NOMO-1 treated with DMSO at 0.1 percent for 48 hours (cell line): ENCODE measurements at regions not wholly inside any gene's neighbourhood (a gene's known extent, or its start where the extent isn't known, plus 50 kb on each side); places are given as distances from the start of the nearest gene placed in this dataset.
"Not testable (repeated sequence)": the region's sequence is repeated elsewhere in the genome, so short reads cannot be mapped to it uniquely, and the experiment has no call there.

ENCODE experiments used
- DNase-seq: peaks from one replicate; lab custom pipeline; 2025; ENCODE audit not compliant: unreplicated experiment; lab: John Stamatoyannopoulos, UW

DNA sequence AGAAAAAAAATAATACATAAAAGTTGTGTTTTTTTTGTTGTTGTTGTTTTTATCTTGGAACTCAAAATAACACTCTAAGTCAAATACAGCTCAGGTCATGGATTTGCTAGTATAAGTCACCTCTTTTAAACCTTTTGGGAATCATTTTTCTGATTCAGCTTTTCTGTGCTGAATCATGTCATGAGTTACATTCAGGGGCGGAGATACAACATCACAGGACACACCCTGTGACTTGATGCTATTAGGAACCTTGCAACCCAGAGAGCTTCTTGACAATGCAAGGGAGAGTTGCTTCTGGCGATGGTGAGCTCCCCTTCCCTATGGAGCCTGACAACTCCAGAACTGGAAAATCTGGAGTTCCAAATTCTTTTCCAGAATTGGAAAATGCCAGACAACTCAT is 358.3 kb upstream of the C16orf82 start:
- no peak for DNase-seq

DNA sequence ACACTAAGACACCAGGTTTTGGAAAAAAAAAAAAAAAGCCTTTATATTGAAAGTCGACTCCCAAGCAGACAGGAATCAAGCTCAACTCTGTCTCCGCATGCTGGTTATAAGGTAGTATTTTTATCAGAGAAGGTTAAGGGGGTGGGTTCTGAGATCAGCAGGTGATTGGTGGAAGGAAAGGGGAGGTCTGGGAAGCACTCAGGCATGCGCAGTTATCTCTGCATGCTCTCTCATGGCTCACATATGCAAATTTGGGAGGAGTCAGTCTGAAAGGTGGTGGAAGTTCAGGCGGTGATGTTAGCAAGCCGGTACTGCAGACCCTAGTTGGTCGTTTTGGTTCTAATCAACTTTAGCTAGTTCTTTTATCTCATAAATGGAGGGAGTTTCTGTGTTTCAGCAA is 357.6 kb upstream of the C16orf82 start:
- DNase-seq: no peak

DNA sequence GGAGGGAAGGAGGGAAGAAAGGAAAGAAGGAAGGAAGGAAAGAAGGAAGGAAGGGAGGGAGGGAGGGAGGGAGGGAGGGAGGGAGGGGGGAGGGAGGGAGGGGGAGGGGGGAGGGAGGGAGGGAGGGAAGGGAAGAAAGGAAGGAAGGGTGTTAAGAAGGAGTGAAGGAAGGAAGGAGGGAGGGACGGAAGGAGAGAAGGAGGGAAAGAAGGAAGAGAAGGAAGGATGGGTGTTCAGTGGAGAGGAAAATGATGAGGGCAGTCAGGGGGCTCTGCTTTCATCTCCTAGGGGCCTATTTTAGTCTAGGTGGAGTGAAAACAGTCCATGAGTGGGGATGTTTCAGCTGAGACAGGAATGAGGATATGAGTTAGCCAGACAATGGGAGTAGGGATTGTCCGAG is 357.0 kb upstream of the C16orf82 start:
- no peak for DNase-seq

DNA sequence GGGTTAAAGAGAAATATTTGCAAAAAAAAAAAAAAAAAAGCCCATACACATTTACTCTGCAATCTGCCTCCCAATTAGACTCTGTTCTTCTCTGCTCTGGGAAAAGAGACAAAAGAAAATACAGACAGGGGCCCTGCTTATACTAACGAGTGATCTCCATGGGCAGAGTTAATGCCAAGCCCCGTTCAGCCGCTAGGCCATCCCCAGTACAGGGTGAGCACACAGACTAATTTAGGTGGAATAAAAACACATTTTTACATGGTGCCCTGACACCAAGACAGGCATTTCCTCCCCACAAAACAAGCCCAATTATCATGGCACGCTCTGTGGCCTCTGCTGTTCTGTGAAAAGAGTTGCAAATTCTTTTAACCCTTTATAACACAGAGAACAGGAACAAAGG is 356.3 kb upstream of the C16orf82 start:
- DNase-seq: no peak

DNA sequence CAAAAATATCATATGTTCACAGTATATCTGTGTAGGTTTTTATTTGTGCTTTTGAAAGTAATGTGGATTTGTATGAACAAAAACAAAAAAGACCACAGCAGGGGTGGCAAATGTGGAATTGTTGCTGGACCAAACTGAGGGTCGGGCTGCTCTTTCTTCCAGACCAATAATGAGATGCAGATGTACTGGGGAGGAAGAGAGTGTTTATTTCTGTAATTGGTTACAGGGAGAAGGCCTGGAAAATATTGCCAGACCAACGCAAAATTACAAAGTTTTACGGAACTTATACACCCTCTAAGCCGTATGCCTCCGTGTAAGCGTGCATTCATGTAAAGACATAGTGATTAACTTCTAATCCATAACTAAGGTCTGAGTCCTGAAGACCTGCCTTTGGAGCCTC is 353.9 kb upstream of the C16orf82 start:
- DNase-seq: no peak

DNA sequence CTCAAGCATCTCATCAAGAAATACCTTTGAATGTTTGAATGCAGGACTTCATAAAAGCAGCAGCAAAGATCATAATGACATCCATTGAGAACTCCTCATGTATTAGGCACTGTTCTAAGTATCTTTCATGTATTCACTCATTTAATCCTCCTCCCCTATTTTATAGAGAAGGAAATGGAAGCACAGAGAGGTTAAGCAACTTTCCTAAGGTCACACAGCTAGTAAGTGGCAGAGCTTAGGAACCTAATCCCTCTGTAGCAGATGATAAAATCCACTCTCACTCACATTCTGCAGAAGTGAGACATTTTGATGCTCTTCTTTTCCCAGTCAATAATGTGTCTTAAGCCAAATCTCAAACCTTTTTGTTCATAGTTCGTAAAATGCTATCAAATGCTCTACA is 350.8 kb upstream of the C16orf82 start:
- DNase-seq: no peak

DNA sequence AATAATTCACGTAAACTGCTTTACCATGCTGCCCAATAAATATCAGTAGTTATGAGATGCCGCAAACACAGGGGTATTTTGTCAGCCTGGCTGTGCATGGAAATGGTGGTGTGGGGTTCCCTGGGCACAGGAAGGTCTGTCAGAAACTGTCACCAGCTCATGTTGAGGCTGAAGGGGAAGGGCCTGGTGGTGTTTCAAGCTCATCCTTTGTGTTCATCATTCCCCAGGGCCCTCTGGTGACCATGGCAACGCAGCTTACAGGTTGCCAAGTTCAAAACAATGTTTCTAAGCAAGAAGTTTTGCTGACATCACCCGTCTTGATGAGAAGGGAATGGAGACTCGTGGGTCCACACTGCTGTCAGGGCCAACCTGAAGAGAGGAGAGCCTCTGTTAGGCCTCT is 348.9 kb upstream of the C16orf82 start:
- DNase-seq: no peak

DNA sequence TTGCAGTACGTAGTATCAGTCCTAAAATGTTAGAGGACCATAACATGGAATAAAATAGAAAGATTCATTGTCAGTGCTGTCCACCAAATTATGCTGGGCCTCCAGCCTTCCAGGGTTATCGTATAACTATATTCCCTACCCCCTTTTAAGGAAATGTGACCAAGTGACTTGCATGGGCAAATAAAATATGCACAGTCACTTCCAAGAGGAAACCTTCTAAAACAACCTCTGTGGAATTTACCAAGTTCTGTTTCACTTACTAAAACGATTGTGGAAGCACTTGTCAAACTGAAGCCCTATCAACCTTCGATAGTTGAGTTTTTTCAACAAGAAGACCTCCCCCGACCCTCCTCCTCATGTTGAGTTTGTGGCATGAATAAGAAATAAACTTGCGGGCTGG is 345.4 kb upstream of the C16orf82 start:
- no peak for DNase-seq

DNA sequence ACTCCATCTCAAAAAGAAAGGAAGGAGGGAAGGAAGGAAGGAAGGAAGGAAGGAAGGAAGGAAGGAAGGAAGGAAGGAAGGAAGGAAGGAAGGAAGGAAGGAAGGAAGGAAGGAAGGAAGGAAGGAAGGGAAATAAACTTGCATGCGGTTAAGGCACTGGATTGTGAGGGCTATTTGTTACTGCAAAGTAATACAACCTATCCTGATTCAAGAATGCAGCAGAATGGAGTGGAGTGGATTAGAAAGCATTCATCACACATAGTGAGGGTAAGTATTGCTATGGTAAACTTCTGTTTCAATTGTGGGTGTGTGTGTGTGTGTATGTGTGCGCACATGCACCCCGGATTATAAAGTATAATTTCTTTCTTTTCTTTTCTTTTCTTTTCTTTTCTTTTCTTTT is 344.8 kb upstream of the C16orf82 start:
- DNase-seq: not testable (repeated sequence)

DNA sequence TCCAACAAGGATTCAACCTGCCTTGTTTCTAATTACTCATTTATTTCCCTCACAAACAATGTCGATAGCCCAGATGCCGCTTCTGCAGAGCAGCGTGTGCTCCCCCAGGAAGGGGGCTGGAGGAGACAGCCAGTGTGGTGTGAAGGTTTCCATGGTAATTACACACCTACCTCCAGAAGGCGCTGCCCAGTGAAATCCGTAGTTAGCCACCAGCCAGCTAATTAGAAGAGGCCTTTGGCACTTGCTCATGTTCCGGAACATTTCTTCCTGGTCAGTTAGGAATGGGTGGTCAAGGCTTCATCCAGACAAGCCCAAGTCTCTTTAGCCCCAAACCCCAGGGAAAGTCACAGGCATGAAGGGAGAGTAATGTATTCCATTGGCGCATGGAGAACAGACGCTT is 342.5 kb upstream of the C16orf82 start:
- no peak for DNase-seq

DNA sequence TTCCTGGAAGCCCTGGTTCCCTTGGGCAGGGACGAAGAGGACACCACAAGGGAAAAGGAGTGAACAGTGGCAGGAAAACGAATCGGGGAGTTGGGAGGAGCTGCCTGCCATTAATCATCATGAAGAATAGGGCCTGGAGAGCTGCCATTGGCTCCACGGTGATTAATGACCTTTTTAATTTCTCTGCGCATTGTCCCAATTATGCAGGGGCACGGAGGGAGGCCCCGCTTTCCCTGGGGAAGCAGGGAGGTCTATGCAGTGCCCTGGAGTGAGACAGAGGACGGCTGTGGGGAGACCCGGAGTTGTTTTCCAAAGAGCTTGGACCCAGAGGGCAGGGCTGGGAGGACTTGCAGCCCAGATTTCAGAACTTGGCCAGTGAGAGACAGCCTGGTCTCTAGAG is 338.9 kb upstream of the C16orf82 start:
- DNase-seq: no peak

DNA sequence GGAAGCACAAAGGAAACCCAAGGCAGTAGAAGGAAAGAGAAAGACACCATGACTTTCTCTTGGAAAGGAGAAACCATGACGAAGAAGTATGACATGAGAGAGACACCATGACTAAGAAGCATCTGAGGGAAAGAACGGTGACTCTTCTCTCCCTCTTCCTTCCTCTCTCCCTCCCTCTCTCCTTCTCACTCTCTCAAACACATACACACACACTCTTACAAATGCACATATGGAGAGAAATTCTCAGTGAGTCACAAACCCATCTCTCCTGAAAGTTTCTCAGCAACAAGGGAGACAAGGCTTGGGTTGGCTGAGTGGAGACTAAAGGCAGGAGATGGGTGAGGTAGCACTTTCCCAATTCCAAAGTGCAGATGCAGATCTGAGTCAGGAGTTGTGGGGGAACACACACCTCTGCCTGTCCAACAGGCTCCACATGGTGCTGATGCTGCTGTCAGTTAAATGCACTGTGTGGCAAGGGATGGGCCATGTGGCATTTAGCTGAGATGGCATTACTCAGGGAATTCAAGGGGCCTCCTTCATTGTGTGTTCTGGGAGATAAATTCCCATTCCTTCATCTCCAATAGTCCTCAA is 336.7 kb upstream of the C16orf82 start:
- DNase-seq: no peak

DNA sequence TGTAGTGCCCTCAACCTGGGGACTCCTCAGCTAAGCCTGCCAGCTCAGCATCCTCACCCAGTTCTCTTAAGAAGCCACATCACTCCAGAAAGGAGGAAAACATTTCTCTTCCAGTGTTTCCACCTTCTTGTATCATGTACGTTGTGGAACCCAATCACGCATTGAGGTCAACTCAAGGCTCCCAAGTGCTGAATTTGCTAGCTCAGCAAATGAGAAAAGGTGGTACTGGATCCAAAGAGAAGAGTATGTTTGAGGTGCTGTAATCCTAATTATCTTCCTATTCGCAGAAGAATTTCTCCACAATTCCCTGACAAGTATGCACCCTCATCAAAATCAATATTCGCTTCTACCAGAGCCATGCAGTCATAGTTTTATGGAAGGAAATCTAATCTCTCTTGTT is 335.0 kb upstream of the C16orf82 start:
- DNase-seq: no peak

DNA sequence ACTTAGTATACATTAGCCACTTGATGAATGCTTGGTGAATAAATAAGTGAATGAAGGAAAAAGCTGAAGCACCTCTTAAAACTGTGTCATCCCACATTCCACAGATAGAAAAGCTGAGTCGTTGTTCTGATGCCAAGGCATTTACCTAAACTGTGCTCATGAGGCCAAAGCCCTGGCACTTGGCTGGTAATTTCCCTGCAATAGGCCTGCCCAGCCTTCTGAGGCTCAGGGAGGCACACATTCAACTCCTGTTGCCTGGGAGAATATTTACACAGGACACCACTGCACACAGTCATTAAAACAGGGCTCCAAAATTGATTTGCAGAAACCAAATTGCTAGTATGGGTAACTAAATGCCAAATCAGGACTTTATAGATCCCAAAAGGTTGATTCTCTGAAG is 333.0 kb upstream of the C16orf82 start:
- no peak for DNase-seq

DNA sequence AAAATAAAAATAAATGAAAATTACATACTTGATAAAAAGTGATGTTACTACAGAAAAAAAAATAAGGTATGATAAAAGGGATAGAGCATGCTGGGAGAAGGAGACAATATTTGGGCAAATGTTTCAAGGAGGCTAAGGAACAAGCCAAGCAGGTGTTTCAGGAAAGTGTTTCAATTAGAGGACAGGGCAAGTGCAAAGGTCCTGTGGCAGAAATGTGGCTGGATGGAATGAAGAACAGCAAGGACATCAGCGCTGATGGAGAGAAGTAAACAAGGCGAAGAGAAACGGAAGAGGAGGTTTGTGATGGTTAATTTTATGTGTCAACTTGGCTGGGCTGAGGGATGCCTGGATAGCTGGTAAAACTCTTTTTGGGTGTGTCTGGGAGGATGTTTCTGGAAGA is 331.2 kb upstream of the C16orf82 start:
- DNase-seq: no peak

DNA sequence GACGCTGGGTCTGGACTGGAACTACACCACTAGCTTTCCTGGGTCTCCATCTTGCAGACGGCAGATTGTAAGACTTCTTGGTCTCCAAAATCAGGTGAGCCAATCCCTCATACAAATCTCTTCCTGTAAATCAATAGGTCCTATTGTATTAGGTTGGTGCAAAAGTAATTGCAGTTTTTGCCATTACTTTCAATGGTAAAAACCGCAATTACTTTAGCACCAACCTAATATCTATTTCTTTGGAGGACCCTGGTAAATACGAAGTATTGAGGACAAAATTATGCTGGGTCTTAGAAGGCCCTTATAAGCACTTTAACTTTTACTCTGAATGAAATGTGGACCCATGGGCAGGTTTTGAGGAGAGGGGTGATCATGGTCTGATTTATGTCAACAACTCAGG is 330.6 kb upstream of the C16orf82 start:
- no peak for DNase-seq

DNA sequence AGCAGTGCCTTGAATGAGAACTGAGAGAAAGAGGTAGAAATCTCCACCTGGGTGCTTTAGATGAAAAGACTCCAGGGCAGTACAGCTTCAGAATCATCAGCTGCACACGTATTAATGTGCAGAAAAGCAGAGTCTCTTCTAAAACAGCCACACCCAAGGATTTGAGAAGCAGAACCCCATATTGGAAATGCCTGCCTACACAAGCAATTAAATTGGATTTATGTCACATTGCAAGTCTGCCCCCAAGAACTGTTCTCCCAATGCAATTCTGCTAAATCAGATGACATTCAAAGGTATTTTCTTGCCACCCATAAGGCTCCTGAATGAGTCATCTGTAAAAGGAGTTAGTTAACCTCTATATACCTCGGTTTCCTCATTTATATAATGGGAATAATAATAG is 326.0 kb upstream of the C16orf82 start:
- no peak for DNase-seq

DNA sequence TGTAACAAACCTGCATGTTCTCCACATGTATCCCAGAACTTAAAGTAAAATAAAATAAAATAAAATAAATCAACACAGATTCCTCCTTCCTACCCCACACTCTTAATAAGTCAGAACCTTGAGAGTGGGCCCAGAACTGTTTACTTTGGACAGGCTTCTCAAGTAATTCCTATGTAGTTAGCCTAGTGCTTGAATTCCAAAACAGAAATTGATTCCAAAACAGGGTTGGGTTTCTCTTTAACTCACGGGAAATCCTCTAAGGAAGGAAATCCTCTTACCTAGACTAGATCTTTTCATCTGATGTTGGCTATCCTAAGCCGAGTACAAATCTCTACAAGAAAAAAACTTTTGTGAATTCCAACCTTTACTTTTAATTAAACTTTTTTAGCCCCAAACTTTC is 324.7 kb upstream of the C16orf82 start:
- DNase-seq: no peak

DNA sequence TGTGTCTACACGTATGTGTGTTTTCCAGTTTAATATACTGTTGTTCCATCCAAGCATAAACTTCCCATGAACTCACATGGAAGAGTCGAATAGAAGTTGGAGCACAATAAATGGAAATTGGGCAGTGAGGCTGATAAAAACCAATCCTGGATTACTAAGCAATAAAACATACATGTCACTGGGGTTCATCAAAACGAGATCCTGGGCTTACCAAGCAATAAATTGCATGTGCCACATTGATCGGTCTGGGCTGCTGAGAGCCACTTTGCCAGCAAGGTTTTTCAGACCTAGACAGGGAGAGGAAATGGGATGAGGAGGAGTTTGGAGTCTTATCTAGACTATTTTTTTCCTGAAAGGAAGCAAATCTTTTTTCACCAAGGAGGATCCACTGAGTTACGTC is 322.3 kb upstream of the C16orf82 start:
- no peak for DNase-seq

DNA sequence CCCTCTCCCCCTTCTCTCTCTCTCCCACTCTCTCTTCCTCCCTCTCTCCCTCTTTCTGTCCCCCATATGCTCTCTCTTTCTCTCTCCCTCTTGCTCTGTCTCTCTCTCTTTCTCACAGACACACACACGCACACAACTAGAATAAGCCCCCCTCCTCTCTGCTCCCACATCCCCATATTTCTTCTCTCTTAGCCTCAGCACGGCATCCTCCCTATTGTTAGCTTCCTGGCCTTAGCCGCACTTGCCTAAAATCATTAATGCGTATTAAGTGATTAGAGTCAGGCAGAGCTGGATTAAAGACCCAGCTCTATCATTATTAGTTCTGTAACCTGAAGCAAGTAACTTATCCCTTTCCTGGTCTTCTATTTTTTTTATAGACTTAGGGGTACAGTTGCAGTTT is 319.0 kb upstream of the C16orf82 start:
- no peak for DNase-seq

DNA sequence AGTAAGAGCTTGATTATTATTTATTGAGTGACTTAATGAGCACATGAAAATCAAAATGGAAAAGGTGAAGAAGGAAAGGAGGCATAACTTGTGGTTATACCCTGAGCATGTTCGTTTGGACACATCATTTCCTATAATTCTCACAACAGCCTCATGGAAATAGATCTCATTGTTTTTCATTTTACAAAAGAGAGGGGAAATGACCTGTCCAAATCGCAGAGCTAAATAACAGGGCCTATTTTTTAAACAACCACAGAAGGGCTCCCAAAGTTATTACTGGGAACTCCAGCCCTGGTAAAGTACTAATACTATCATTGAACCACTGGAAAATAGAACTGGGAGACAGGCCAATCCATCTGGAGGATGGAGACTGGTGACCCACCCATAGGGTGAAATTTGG is 317.7 kb upstream of the C16orf82 start:
- DNase-seq: no peak

DNA sequence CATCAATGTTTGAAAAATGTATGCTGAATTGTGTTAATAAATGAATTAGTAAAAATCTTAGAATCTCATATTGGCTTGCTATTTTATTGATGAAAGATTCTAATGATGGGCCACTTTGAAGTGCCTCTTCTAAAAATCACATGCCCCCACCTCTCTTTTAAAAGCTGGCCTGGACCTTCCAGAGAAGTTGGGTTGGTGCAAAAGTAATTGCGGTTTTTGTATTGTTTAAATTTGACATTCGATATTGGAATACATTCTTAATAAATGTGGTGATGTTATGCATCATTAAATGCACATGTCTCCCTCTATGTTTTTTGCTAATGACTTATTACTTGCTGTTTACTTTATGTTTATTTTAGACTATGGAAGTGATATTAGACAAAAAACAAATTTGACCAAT is 314.6 kb upstream of the C16orf82 start:
- DNase-seq: no peak

DNA sequence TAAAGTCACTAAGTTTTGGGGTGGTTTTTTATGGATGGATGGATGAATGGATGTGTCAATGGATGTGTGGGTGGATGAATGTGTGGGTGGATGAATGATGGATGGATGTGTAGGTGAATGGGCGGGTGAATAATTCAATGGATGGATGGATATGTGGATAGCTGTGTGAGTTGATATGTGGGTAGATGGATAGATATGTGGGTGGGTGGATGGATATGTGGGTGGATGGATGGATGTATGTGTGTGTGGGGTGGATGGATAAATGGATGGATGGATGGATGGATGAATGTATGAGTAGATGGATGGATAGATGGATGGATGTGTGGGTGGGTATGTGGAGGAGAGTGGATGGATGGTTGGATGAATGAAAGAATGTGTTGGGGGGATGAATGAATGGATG is 310.1 kb upstream of the C16orf82 start:
- no peak for DNase-seq

DNA sequence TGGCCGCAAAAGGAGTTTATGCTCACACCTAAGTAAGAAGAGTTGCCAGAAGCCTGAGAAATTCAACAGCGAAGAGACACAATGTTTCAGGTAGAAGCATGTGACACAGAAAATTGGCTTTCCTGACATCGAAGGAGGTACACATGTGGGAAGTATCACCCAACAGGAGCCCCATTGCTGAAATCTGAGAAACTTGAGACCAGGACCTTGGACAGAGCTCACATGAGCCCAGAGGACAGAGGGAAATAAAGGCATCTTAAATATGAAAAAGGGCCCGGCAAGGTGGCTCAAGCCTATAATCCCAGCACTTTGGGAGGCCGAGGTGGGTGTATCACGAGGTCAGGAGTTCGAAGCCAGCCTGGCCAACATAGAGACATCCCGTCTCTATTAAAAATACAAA is 304.1 kb upstream of the C16orf82 start:
- no peak for DNase-seq
